NCI-H128 (cell line): ENCODE measurements at regions not wholly inside any gene's neighbourhood (a gene's known extent, or its start where the extent isn't known, plus 50 kb on each side); places are given as distances from the start of the nearest gene placed in this dataset.

Experiments
- DNase-seq: peaks from one replicate; lab custom pipeline; 2025; ENCODE audit not compliant: unreplicated experiment; lab: John Stamatoyannopoulos, UW

- no peak for DNase-seq
These were observed 1041.6 kb upstream of the PRKX start for GRCh38 chrX:4754878-4755604.

DNA sequence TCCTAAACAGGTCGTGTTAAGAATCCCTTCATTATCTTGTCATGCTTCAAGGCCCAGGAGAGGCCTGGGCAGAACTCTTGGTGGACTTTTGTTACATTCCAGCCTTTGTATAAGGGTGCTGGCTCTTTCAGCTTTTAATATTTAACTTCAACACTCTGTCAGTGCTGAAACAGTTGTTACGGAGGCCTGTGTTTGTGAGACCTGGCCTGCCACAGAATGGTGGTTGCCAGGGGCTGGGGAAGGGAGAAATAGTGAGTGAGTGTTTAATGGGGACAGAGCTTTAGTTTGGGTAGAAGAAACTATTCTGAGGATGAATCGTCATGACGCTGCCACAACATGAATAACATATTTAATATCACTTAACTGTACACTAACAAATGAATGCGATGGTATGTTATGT is 1027.6 kb upstream of the PRKX start:
- DNase-seq, result no peak

DNA sequence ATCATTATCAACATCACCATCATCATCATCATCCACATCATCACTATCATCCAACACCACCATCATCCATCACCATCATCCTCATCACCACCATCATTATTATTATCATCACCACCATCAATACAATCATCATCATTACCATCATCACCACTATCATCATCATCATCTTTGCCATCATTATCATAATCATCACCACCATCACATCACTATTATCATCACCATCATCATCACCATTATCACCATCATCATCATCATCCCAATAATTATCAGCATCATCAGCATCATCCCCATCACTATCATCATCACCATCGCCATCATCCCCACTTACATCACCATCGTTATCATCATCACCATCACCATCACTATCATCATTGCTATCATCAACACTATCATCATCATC is 1021.9 kb upstream of the PRKX start:
- DNase-seq, result no peak

DNA sequence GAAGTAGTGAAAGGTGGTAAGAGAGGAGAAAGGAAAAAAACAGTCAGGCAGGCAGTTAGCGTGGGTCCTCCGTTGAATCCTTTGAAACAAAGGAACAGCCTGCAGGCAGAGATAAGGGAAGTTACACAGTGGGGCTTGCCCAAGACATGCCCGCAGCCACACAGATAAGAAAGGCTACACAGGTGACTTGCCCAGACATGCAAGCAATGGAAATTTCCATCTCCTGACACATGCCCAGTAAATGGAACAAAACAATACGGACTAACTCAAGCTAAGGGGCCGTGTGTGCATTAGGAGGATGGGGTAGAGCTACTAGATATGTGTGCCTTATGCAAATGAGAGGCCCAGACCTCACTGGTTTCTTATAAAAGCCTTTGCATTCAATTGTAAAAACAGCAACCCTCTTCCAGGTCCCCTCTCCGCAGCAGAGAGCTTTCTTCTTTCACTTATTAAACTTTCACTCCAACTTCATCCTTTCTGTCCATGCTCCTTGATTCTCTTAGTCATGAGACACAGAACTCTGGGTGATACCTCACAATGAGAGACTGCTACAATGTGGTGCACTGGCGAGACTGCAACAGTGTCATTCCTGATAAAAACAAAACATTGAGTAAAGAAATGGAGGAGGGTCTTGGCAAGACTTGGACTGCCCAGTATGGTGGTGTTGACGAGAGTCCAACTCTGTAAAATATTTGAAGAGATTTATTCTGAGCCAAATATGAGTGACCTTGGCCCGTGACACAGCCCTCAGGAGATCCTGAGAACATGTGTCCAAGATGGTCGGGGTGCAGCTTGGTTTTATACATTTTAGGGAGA is 997.4 kb upstream of the PRKX start:
- DNase-seq, result no peak

DNA sequence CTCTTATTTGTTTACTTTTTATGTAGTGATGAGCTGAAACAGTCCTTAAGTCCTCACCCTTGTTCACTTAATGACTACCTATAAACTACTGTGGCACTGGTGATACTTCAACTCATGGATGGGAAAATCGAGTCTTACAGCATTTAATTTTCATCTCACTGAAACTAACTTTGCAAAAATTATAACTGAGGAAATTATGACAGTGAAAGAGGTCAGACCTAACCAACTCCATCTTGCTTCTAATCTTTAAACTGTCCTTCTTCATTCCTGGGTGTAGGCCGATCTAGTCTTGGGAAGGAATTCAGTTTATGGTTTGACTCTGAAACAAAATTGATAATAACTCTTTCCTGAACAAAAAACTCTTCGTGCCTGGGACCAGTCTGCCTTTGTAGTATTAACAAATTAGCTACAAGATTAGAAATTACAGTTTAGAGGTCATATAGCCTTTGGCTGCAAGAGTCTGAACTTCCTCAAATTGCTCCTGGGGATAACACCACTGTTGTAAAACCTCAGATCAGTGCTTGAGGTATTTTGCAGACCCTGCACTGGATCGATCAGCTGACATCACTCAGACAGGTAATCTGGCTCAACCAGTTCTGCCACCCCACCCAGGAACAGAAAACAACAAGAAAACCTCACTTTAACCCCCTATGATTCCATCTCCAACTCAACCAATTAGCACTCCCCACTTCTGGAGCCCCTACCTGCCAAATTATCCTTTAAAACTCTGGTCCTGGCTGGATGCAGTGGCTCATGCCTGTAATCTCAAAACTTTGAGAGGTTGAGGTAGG is 995.7 kb upstream of the PRKX start:
- no peak for DNase-seq

GRCh38 chrX:4706961-4707360 is 993.5 kb upstream of the PRKX start:
- no peak for DNase-seq

- no peak for DNase-seq
These were observed 977.1 kb upstream of the PRKX start for GRCh38 chrX:4690521-4690920.

GRCh38 chrX:4682636-4683035 is 969.2 kb upstream of the PRKX start:
- DNase-seq, result no peak

- DNase-seq, result no peak
These were observed 962.3 kb upstream of the PRKX start for GRCh38 chrX:4675686-4676300.

DNA sequence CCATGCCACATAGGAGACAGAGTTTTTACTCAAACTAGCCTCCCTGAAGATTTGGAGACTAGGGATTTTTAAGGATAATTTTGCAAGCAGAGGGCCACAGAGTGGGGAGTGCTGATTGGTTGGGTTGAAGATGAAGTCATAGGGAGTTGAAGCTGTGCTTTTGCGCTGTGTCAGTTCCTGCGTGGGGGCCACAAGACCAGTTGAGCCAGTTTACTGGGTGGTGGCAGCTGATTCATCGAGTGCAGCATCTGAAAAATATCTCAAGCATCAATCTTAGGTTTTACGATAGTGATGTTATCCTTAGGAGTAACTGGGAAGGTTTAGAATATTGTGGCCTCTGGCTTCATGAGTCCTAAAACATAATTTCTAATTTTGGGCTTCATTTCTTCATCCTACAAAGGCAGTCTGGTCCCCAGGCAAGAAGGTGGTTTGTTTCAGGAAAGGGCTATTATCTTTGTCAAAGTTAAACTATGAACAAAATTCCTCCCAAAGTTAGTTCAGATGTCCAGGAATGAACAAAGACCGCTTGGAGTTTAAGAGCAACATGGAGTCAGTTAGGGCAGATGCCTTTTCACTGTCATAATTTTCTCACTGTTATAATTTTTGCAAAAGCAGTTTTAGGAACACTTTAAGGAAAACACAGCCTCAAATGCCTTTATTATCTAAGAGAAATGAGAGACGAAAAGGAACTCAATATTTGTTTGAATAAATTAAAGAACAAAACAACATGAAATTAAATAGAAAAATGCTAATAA is 960.8 kb upstream of the PRKX start:
- no peak for DNase-seq

DNA sequence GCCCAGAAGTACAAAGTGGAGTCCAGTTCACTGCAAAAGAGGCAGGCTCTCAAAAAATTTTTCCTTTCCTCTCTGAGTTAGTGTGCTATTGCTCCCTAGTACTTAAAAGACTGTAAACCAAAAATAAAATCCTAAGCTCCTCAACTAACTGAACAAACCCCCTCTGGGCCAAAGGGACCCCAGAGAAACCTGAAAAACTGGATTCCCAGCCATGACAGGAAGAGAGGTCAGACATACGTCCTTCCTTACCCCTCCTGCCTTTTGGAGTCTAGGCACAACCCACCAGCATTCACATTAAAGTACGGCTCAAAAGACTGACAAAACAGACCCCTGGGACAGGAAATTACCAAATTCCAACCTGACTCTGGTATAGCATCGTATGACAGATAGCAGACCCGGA is 957.9 kb upstream of the PRKX start:
- no peak for DNase-seq

DNA sequence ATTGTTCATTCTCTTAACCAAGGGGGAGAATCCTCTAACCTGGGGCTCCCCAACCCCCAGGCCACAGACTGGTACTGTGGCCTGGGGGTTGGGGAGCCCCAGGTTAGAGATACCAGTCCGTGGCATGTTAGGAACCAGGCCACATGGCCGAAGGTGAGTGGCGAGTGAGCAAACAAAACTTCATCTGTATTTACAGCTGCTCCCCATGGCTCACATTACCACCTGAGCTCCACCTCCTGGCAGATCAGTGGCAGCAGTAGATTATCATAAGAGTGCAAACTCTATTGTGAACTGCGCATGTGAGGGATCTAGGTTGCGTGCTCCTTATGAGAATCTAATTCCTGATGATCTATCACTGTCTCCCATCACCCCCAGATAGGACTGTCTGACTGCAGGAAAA is 957.2 kb upstream of the PRKX start:
- DNase-seq, result no peak

DNA sequence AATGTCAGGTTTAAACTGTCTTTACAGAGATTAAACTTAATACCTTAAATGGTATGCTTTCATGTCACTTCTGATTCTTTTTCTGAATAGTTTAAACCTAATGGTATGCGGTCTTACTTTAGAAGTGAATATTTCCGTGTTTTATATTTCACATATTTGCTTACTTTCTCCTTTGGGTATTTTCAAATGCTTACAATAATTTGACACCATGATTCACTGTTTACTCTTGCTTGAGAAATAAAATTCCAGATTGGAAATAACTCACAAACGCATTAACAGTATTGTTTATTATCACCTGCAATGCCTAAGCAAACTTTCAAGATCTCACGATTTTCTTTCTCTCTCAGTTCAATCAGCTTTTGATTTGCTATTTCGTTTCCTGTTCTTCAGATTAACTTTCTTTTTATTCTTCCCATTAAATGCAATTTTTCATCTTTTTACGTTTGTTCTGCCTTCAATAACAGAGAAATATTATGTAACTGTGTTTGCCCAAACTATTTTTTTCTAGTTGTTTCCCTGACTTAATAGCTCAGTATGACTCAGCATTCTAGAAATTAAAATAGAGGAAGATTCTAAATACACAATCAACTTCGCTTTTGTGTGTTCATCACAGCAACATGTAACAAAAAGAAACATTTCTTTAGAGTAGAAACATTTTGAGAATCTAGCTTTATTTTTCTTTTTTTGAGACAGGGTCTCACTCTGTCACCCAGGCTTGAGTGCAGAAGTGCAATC is 955.5 kb upstream of the PRKX start:
- DNase-seq, result no peak

GRCh38 chrX:4663085-4663484 is 949.6 kb upstream of the PRKX start:
- DNase-seq, result no peak

- no peak for DNase-seq
These were observed 948.3 kb upstream of the PRKX start for GRCh38 chrX:4661771-4662170.

DNA sequence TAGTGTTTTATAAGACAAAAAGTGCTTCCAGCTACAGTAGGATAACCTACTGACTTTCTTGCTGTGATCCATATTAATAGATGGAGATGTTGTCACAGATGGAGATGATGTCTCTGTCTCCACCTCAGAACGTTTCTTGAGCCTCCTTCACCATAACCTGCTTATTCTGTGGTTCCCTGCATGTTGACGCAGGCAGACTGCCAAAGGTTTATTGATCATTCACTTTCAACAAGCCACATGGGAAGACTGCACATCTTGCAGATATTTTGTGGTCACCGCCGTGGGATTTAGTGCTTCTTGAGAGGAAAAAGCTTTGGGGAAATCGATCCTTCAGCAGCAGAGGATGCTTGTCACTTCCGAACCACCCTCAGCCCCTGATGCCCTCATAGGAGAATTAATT is 943.0 kb upstream of the PRKX start:
- no peak for DNase-seq

DNA sequence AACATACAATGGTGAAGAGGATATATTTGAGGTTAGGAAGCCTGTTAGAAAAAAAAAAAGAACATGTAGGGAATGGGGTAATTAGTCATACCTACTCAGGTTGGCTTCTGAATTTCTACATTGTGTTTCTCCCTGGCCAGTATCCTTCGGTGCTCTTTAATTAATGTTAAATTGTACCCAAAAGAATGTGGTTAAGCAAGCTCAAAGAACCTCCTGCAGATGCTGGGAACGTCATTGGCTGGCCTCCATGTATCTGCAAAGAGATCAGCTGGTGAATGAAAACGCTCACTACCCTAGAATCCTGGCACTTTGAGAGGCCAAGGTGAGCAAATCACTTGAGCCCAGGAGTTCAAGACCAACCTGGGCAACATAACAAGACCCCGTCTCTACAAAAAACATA is 942.3 kb upstream of the PRKX start:
- no peak for DNase-seq

DNA sequence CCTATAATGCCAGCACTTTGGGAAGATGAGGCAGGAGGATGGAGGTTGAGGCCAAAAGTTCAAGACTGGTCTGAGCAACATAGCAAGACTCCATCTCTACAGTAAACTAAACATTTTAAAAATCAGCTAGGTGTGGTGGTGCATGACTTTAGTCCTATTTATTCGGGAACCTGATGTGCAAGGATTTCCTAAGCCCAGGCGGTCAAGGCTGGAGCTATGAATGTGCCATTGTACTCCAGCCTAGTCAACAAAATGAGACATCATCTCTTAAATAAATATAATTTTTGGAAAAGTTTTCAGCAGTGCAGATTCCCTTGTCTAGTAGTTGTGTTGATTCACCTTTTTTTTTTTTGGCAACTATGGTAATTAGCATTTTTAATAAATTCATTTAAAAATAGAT is 928.7 kb upstream of the PRKX start:
- no peak for DNase-seq

GRCh38 chrX:4638036-4638435 is 924.6 kb upstream of the PRKX start:
- DNase-seq, result no peak

- no peak for DNase-seq
These were observed 914.0 kb upstream of the PRKX start for GRCh38 chrX:4627414-4627813.
